GM18951 (cell line): ENCODE measurements at regions not wholly inside any gene's neighbourhood (a gene's known extent, or its start where the extent isn't known, plus 50 kb on each side); places are given as distances from the start of the nearest gene placed in this dataset.
"Not testable (repeated sequence)": the region's sequence is repeated elsewhere in the genome, so short reads cannot be mapped to it uniquely, and the experiment has no call there.

Source experiments
- POLR2A ChIP-seq: IDR thresholded peaks from 4 replicates; pipeline ENCODE4 v1.6.1; 2011; ENCODE audit warnings: mild to moderate bottlenecking; ENCODE audit not compliant: insufficient read length, insufficient read depth; ENCODE audit errors: extremely low read depth
- in situ Hi-C: fragments of 300-500 bp; cut with MboI; formaldehyde crosslinking; loops from one replicate; pipeline ENCODE4 v1.12.0; 2022; ENCODE audit warnings: low sequenced_read_pairs, mixed read lengths, inconsistent platforms; ENCODE audit not compliant: unreplicated experiment

- in situ Hi-C loops, result no loop called here
- TF ChIP-seq POLR2A, result no peak
Observed at GRCh38 chr5:174901336-174901735, 177.0 kb downstream of the MSX2 start.

DNA sequence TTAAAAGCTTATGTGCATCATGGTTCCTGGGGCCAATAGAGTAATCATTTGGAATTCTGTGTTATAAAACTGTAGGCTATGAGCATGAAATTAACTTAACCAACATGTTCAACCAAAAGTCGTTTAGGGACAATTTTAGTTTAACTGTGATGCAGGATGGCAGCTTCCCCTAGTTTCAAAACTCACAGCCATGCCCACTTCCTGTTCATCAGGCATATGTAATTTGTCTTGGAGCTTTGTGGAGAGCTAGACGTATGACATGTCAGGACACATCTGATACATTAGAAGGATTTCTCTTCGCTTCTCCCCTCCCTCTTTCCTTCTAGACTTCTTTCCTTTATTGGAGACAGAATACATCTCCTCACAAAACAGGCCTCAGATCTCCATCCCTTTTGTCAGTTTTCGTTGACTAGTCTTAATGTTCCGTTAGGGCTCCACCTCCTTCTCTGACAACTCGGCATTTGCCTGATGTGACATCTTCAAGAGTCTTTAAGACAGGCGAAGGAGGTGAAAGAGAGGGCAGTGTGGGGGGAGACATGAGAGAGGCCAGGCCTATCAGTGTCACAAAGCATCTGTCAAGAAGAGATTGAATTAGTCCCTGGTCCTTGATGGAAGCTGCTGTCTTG is 176.0 kb downstream of the MSX2 start:
- in situ Hi-C loops, result no loop called here
- no peak for TF ChIP-seq POLR2A

GRCh38 chr5:174897281-174897950 is 173.0 kb downstream of the MSX2 start:
- in situ Hi-C loops, result no loop called here

DNA sequence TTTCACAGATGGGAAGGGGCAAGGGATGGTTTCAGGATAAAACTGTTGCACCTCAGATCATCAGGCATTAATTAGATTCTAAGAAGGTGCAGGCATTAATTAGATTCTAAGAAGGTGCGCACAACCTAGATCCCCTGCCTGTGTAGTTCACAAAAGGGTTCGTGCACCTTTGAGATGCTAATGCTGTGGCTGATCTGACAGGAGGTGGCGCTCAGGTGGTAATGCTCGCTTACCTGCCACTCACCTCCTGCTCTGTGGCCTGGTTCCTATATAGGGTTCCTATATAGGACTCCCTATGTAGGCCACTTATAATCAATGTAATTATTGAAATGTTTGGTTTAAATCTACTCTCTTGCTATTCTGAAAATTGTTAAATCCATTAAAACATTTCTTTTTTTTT is 171.0 kb downstream of the MSX2 start:
- no peak for TF ChIP-seq POLR2A
- in situ Hi-C loops, result no loop called here

More at GRCh38 chr5:174897281-174897950, 173.0 kb downstream of the MSX2 start:
- no peak for TF ChIP-seq POLR2A

DNA sequence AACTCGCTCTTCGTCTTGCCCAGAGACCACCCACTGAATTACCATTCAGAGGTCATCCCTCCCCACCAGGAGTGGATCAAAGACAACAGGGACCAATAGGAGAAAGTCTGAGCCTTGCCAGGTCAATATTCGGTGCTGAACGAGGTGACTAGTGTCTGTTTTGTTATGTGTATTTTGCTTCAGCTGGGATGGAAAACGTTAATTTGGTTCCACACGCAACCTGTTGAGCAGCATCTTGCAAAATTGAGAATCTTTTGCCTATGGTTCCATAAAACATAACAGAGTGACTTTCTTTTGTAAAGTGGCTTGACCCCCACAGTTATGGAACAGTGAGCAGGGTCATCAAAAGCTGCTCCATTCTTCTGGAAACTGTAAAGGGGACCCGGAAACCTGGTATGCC is 168.4 kb downstream of the MSX2 start:
- in situ Hi-C loops, result no loop called here
- no peak for TF ChIP-seq POLR2A

- in situ Hi-C loops, result not testable (repeated sequence)
Observed at GRCh38 chr5:174880412-174881200, 156.2 kb downstream of the MSX2 start.

DNA sequence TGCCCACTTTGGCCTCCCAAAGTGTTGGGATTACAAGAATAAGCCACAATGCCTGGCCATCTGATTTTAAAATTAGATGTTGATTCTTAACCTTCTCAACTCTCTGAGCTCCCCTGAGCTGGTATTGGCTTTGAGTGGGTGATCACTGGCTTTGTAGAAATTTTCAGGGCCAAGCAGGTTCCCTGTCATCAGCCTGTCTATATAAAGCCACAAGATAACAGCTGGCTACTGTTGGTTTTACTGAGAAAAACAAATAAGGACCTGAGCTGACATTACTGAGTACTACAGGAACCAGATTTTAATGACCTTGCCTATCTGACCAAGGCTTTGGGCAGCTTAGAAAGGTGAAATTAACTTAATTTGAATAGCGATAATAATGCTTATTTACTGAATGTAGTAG is 153.6 kb downstream of the MSX2 start:
- in situ Hi-C loops, result no loop called here
- no peak for TF ChIP-seq POLR2A

- in situ Hi-C loops, result no loop called here
Observed at GRCh38 chr5:174872271-174872670, 147.9 kb downstream of the MSX2 start.

GRCh38 chr5:174852143-174852542 is 127.8 kb downstream of the MSX2 start:
- in situ Hi-C loops, result no loop called here
- no peak for TF ChIP-seq POLR2A

More at GRCh38 chr5:174872271-174872670, 147.9 kb downstream of the MSX2 start:
- TF ChIP-seq POLR2A, result no peak

DNA sequence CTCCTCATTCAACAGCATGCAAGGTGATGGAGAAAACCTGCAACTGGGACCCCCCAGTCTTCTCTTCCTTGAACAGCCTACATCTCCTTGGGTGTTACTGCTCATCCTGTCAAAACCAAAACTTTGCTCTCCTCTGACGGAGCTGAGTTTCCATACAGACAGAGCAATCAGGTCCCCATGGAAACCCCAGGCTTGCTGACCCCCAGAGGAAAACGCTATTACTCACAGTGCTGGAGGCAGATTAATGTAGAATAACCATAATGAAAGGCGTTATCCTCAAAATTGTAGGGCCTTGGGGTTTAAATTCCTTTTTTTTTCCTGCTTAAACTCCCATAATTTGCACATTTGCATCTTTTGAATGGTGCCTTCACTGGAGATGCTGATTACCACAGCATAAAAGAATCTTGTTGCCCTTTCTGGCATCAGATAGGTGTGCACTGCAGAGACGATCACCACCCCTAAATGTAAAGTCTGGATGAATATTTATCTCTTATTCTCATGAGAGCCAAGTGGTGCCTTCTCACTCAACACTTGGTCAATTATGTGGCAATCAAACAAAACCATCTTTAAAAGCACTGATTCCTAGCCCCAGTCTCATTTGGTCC is 126.3 kb downstream of the MSX2 start:
- no peak for TF ChIP-seq POLR2A

GRCh38 chr5:174849426-174849825 is 125.0 kb downstream of the MSX2 start:
- in situ Hi-C loops, result no loop called here
- no peak for TF ChIP-seq POLR2A

More for the DNA sequence above, 126.3 kb downstream of the MSX2 start:
- in situ Hi-C loops, result no loop called here

GRCh38 chr5:174844971-174845370 is 120.6 kb downstream of the MSX2 start:
- in situ Hi-C loops, result no loop called here
- TF ChIP-seq POLR2A, result no peak
